Right atrium auricular region (tissue), 2 donors: ENCODE measurements at regions not wholly inside any gene's neighbourhood (a gene's known extent, or its start where the extent isn't known, plus 50 kb on each side); places are given as distances from the start of the nearest gene placed in this dataset.

Source experiments
- DNase-seq: peaks from one replicate; pipeline ENCODE4 v3.0.0-alpha.2; 2019; ENCODE audit warnings: low spot score
- H3K27ac ChIP-seq, 2 donors: fragments of 200-600 bp; sonication (generic); 1 replicate in 1 of 2; 2 replicates in 1 of 2; pipeline ENCODE4 v1.5.1; 2016 to 2019
- H3K27me3 ChIP-seq, 2 donors: fragments of 200-600 bp; sonication (generic); one replicate each; pipeline versions ENCODE4 v1.5.1 to v1.6.0; 2017 to 2019
- H3K36me3 ChIP-seq: fragments of 200-600 bp; sonication (generic); one replicate; pipeline ENCODE4 v1.5.1; 2016
- H3K4me1 ChIP-seq, 2 donors: fragments of 200-600 bp; sonication (generic); one replicate each; pipeline versions ENCODE4 v1.5.1 to v1.6.0; 2017 to 2019
- H3K4me3 ChIP-seq, 2 donors: fragments of 200-600 bp; sonication (generic); 1 replicate in 1 of 2; 2 replicates in 1 of 2; pipeline ENCODE4 v1.5.1; 2017 to 2019; ENCODE audit warnings: mild to moderate bottlenecking in 1 of 2, moderate library complexity in 1 of 2
- H3K9me3 ChIP-seq, 2 donors: fragments of 200-600 bp; sonication (generic); one replicate each; pipeline ENCODE4 v1.5.1; 2019
- TF ChIP-seq, protein P1 (sequence below), 2 donors: fragments of 200-600 bp; sonication (generic); IDR thresholded peaks; one replicate each; pipeline ENCODE4 v1.5.1; 2019; ENCODE audit warnings: antibody characterized with exemption in 2 of 2

DNA sequence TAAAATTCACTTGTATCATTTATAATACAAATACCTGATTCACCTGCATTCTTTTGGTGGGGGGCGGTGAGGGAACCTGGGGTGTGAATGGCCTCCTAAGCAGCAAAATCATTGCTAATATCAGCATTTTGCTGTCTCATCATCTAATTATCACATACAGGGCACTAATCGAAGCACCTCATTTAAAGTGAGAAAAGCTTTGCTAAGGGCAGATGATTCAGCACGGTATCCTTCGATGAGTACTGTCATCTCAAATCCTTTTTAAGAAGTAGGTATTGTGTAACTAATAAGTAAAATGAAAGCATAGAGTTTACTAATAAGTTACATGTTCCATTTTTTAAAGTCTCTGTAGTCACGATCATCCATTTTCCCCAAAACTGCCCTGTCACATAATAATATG is 278.1 kb upstream of the SOX5 start:
- Histone ChIP-seq H3K4me1 (peaks cover 0 to 4% of the 10 kb centered on the region in 2 donors), H3K27ac (no peak overlapping the region)
- TF ChIP-seq, protein P1, sequence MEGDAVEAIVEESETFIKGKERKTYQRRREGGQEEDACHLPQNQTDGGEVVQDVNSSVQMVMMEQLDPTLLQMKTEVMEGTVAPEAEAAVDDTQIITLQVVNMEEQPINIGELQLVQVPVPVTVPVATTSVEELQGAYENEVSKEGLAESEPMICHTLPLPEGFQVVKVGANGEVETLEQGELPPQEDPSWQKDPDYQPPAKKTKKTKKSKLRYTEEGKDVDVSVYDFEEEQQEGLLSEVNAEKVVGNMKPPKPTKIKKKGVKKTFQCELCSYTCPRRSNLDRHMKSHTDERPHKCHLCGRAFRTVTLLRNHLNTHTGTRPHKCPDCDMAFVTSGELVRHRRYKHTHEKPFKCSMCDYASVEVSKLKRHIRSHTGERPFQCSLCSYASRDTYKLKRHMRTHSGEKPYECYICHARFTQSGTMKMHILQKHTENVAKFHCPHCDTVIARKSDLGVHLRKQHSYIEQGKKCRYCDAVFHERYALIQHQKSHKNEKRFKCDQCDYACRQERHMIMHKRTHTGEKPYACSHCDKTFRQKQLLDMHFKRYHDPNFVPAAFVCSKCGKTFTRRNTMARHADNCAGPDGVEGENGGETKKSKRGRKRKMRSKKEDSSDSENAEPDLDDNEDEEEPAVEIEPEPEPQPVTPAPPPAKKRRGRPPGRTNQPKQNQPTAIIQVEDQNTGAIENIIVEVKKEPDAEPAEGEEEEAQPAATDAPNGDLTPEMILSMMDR (IDR thresholded peaks at IDR 0.05), result no peak

DNA sequence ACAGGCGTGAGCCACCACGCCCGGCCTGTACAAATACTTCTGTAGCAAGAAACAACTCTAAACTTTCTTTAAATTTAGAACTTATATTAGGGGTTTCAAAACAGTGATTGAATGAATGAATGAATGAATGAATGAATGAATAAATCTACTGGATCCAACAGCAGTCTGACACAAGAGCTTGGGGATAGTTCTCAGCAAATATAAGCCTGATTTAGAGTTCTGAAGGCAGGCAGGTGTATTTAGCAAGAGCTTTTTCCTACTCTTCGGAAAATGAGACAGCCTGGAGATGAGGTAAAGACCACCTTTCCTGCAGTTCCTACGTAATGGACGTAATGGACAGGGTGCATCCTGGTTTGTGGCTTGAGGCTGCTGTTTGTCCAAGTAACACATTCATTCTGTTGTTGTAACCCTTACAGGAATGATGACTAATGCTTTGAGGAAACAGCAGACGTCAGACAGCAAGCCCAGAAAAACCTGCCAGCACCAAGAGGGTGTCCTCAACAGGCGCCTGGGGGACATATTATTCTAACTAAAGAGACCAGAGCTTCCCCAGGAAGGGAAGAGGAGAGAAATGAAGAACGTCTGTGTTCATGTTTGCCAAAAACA is 277.4 kb upstream of the SOX5 start:
- Histone ChIP-seq H3K27ac (no peak overlapping the region), H3K36me3 (no peaks in the 10 kb centered on the region), H3K27me3 (no peaks in the 10 kb centered on the region), H3K4me1 (peaks cover 0 to 4% of the 10 kb centered on the region in 2 donors), H3K9me3 (no peaks in the 10 kb centered on the region), H3K4me3 (no peak overlapping the region)
- DNase-seq, result peak; percentile 63
- TF ChIP-seq, protein P1 (IDR thresholded peaks at IDR 0.05), result no peak

More for the DNA sequence above, 278.1 kb upstream of the SOX5 start:
- no peak for DNase-seq
- H3K27me3 ChIP-seq, result no peaks in the 10 kb centered on the region
- no peaks in the 10 kb centered on the region for H3K9me3 ChIP-seq
- no peak overlapping the region for H3K4me3 ChIP-seq
- no peaks in the 10 kb centered on the region for H3K36me3 ChIP-seq

DNA sequence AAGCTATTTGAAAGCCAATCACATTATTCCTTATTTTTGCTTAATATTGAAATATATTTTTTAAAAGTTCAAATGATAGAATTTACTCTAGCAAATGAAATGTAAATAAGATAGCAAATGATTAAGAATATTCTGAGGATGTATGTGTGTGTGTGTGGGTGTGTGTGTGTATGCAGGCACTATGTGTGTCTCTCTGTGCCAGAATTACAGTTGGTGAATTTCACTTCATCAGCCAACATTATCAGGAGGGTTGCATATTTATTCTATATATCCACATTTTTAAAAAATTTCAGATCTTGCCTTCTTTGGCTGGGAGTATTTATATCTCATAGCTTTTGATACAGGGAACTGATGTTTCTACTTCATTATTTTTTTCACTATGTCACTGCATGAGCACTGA is 274.9 kb upstream of the SOX5 start:
- no peaks in the 10 kb centered on the region for H3K36me3 ChIP-seq
- DNase-seq, result no peak
- no peak overlapping the region for H3K4me3 ChIP-seq
- H3K27me3 ChIP-seq, result no peaks in the 10 kb centered on the region
- H3K4me1 ChIP-seq, result peaks cover 0 to 4% of the 10 kb centered on the region in 2 donors
- TF ChIP-seq, protein P1 (IDR thresholded peaks at IDR 0.05), result no peak
- no peaks in the 10 kb centered on the region for H3K9me3 ChIP-seq
- no peak overlapping the region for H3K27ac ChIP-seq

DNA sequence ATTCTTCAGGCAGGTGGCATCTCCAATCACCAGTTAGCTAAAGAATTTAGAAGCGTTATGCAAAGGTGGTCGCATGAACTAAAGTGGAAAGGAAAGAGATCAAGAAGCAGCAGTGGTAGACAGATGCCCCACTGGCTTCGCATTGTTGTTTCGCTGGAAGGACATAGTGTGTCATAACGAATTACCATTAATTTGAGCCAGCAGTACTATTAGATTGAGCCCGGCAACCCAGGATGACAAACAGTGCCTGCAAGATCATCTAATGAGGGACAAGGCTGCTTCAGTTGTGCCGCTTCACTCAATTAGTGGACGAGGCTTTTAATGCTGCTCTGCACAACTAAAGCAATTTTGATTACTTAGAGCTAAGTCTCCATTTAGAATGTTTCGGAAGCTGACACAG is 274.5 kb upstream of the SOX5 start:
- H3K27ac ChIP-seq, result no peak overlapping the region
- H3K27me3 ChIP-seq, result no peaks in the 10 kb centered on the region
- no peak overlapping the region for H3K4me3 ChIP-seq
- TF ChIP-seq, protein P1 (IDR thresholded peaks at IDR 0.05), result no peak
- H3K36me3 ChIP-seq, result no peaks in the 10 kb centered on the region
- peaks cover 0 to under 1% of the 10 kb centered on the region in 2 donors for H3K4me1 ChIP-seq
- H3K9me3 ChIP-seq, result no peaks in the 10 kb centered on the region
- DNase-seq, result no peak

DNA sequence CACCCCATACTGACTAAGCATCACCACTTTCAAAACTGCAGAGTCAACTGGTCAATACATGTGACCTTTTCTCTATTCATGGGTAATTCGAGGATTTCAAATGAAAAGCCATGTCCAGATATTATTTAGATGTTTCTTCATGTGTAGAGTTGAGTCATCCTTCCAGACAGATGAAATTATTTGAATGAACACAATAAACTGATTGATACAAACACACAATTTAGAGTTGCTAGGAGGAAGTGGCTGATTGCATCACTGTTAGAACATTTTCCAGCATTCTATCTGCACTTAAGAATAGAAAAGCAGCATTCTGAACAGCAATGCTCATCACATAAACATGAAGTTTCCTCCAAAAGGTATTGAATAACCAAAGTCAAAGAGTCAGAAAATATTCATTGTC is 273.5 kb upstream of the SOX5 start:
- no peaks in the 10 kb centered on the region for H3K36me3 ChIP-seq
- no peaks in the 10 kb centered on the region for H3K9me3 ChIP-seq
- TF ChIP-seq, protein P1 (IDR thresholded peaks at IDR 0.05), result no peak
- H3K4me3 ChIP-seq, result no peak overlapping the region
- H3K4me1 ChIP-seq, result no peaks in the 10 kb centered on the region
- DNase-seq, result no peak
- H3K27me3 ChIP-seq, result no peaks in the 10 kb centered on the region
- H3K27ac ChIP-seq, result no peak overlapping the region

DNA sequence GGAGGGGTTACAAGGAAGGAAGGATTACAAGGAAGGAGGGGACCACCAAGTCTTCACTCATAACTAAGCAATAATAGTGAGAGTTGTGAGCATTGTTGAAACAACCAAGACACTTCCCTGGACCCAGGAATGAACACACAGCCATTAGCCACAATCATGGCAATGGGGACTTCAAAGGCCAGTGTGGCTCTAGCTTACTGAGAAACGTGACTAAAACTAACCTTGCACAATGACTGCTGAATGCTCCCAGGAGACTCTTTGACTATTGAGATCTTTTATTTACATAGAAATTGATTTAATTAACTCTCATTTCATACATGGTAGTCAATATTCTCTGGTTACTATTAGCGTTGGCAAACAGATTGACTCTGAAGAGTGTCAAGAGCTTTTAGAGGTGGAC is 263.0 kb upstream of the SOX5 start:
- Histone ChIP-seq H3K36me3 (no peaks in the 10 kb centered on the region), H3K27ac (no peak overlapping the region), H3K9me3 (no peaks in the 10 kb centered on the region), H3K4me3 (no peak overlapping the region), H3K27me3 (no peaks in the 10 kb centered on the region), H3K4me1 (no peaks in the 10 kb centered on the region)
- DNase-seq, result no peak
- TF ChIP-seq, protein P1 (IDR thresholded peaks at IDR 0.05), result no peak
